HG03571 (cell line): ENCODE measurements at regions not wholly inside any gene's neighbourhood (a gene's known extent, or its start where the extent isn't known, plus 50 kb on each side); places are given as distances from the start of the nearest gene placed in this dataset.

Experiments used
- ATAC-seq: cut with Tn5 transposase; IDR thresholded peaks from one replicate; pipeline ENCODE4 v1.9.1; 2021; ENCODE audit not compliant: unreplicated experiment

DNA sequence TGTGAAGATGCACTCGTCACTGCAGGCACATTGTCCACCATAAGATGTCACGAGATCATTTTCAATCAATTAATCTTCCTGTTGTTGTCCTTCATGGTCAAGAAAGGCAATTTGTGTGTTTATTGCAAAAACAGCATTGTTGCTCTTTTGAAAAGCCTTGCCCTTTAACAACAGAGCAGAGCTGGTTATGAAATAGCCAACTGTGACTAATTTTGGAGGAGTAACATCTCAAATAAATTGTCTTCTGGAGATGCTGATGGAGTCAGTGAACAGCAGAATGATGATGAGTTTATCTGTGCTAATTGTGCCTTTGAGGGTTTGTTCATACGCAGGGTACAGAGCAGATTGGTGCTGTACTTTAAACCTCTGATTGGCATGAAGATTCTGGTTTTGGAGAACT is 88.3 kb upstream of the E2F7 start:
- no peak for ATAC-seq

DNA sequence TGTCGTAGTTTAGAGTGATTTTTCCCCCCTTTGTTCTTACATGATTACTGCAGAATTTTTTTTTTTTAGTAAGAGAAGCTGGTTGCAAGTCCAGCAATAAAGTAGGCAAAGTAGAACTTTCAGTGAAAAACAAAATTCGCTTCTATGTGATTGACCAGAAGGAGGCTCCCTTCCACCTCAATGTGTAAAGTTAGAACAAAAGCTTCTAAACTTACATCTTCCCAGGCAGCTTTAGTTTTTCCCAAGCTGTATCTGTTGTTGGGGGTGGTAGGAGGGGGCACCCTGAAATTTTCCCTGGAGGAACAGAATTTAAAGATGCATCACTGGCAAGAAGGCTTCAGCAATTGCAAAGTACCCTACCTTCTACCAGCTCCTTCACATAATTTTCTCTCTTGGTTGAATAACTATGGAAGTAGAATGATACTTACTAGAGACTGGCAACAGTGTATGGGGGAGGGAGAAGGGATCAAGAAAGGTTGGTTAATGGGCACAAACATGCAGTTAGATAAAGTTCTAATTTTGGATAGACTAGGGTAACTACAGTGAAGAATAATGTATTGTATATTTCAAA is 87.3 kb upstream of the E2F7 start:
- ATAC-seq = no peak

DNA sequence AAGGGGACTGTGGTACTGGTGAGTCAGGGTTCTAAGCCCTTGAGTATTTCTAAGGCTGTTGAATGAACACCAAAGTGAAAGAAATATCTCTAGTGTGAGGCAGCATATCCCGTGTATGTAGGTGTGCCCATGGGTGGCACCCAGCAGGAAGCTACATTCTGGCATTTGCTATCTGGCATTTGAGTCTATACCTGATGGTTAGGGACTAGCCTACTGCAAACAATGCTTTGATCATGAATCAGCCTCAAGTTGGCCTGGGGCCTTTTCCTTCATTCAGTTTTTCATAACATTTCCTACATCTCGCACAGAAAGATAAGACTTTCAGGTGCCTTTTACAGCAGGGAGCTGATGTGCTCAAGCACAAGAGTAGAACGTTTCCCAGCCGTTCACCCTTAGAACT is 85.7 kb upstream of the E2F7 start:
- no peak for ATAC-seq

DNA sequence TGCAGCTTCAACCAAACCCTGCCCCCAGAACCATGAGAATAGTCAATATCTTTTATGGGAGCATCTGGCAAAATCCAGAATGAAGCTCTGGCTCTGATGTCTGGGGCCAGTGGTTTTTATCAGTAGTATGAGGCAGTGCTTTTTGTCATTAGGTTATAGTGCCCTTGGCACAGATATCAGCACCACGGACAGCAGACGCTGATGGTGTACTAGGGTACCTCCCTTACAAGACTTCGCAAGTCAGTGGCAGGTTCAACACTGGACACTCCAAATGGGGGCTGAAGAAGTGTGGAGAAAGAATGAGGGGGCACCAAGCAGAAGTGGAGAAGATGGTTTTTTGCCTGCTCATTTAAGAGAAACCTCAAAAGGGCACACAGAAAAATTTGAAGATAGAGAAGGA is 68.2 kb upstream of the E2F7 start:
- no peak for ATAC-seq

DNA sequence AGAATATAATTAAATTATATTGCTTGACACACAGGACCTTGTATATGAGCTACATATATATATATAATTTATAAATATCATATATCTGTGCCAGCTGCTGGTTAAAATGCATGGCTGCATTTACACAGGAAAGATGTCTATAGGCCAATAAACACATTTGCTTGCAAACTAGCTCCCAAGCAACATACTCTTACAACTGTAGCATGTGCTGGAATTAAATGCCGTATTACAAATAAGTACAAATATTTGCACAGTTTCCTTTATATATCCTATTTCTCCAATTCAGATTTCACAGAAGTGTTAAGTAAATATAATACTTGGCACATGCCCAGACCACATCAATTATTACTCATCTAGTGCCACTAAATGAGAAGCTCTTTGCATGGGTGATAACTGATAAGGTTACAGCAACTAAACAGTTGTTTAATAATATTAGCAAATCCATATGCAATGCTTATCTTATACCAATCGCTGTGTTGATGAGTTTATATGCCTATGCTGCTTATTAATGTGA is 66.7 kb upstream of the E2F7 start:
- no peak for ATAC-seq

DNA sequence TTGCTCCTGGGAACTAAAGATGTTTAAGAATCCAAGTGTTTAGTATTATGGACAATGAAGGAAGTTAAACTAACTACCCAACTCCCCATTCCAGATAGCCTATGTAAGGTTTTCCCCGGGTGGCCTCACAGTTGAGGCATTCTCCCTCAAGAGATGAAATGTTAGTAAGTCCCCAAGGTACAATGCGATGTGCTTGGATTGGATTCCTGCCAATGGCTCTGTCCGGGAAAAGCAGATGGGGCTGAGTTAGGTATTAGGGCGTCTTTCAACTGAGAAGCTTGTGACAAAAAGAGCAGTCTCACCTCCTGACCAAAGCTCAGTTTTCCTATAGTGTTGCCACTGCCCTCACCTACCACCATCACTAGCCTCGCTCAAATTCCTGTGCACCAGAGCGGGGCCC is 64.8 kb upstream of the E2F7 start:
- no peak for ATAC-seq

DNA sequence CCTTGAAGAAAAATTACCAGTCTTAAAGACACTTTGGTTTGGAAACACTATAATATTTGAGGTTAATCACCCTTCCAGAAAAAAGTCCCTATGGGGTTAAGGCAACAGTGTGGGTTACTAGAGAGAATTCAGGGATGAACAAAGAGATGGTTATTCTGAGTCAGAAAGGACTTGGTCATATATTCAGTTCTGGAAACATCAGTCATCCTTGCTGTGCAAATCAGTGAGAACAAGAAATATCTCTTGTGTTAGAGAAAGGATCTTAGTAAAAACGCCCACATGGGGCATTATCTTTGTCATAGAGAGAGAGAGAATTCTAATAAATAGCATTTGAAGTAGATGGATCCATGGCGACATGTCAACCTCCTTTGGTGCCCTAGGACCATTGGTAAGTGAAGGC is 59.4 kb upstream of the E2F7 start:
- no peak for ATAC-seq

DNA sequence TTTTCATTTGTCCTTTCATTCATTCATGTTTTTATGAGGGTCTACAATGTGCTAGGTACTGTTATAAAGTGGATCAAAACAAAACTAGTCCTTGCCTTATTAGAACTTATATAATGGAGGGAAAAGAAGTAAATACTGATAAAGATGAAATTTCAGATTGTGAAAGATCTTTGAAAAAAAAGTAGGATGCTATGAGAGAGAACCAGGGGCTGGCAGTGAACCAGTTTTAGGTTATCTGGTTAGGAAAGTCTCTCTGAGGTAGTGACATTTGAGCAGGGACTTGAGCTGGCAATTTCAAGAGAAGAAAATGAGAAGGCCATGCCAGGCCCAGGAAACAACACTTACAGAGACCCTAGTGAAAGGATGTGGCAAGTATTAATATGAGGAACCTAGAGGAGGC is 57.3 kb upstream of the E2F7 start:
- no peak for ATAC-seq

DNA sequence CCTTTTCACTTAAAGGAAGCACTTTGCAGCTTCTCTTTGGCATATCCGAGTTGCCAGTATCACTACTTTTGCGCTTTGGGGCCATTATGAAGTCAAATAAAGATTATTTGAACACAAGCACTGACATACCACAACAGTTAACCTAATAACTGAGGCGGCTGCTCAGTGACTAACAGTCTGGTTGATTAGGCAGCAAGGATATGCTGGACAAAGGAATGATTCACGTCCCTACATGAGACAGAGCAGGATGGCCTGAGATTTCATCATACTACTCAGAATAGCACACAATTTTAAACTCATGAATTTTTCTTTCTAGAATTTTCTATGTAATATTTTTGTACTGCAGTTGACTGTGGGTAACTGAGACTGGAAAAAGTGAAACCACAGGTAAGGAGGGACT is 56.9 kb upstream of the E2F7 start:
- ATAC-seq = no peak

DNA sequence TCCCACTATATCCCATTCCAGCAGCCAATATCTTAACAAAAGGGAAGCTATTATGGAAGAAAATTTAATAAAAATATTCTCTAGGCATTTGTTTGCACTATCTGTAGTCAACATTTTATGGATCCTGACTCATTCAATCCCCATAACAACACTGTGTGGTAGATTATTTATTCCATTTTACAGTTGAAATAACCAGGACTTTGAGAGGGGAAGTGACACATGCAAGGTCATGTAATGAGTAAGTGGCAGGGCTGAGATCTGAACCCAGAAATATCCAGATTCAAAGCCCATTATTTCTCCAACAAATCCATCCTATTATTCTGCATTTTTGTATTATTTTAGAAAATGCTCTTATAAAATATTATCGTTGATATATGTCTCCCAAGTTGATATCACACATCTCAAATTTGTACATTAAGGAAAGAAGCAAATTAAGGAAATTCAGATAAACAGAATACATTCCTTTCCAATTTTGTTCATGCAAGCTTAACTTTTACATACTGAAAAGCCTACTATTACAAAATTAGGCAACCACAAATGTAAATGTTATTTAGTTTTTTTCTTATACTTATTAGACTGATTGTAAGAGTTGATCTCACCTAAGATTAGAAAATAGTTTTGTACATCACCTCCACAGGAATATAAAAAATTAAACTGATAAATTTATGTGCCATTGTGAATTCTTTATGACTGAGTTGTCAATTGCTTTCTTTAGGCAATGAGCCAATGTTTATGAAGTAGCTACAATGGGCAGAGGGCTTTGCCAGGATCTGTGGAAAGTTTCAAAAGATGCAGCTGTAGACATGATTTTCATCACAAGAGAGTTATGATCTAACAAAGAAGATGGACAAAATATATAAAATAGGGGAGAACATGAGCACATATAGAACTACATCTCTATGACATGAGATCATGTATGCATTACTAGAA is 55.1 kb upstream of the E2F7 start:
- no peak for ATAC-seq

DNA sequence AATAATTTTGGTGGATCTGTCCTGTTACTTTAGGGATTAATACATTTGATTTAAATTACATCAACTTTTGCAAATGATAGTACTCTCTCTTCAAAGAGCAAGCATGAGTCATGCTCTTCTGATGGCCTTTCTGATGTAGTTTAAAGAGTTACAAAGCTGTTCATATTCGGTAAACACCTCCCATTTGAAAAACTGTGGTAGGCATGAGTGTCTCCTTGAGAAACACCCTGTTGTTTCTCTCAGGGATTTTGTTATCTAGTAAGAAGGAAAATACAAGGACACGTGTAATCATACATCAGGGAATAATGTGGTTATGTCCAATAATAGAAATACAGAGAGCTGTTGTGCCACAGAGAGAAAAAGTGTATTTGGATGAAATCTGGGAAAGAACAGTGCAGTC is 53.3 kb upstream of the E2F7 start:
- no peak for ATAC-seq

DNA sequence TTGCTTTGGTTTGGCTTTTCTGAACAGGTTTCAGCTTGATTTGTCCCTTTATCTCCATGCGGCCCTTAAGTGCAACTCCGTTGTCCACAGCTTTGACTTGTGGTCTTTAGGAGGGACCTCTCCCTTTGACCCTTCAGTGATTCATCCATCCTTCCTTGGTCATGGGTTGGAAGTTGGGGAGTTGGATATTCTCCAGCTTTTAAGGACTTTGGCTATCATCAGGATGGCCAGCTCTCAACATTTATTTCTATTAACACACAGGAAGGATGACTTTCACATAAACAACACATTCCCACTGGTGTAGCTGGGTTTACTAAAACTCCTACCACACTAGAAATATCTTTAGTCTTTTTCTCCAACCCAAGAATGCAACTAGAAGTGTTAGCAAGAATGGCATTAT is 50.9 kb upstream of the E2F7 start:
- no peak for ATAC-seq

DNA sequence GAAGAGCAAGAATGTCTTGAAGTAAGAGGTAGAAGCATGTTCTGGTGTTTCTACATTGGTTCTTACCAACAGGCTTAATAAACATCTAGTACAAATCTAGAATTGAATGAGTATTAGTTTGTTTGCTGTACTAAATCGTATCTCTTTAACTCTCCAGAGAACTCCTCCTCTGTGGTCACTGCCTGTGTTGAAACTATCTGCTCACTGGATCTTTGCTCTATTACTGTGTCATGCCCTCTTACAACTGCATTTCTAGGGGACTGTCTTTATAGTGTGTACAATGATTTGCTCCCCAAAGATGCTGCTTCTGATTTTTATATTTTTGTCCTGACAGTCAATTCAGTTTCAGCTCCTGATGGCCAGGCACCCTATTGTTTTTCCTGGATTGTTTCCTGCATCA is 50.1 kb upstream of the E2F7 start:
- ATAC-seq = no peak
